Right atrium auricular region (tissue), 2 donors: ENCODE measurements at regions not wholly inside any gene's neighbourhood (a gene's known extent, or its start where the extent isn't known, plus 50 kb on each side); places are given as distances from the start of the nearest gene placed in this dataset.

Experiments
- DNase-seq: peaks from one replicate; pipeline ENCODE4 v3.0.0-alpha.2; 2019; ENCODE audit warnings: low spot score
- H3K27ac ChIP-seq, 2 donors: fragments of 200-600 bp; sonication (generic); 1 replicate in 1 of 2; 2 replicates in 1 of 2; pipeline ENCODE4 v1.5.1; 2016 to 2019
- H3K27me3 ChIP-seq, 2 donors: fragments of 200-600 bp; sonication (generic); one replicate each; pipeline versions ENCODE4 v1.5.1 to v1.6.0; 2017 to 2019
- H3K36me3 ChIP-seq: fragments of 200-600 bp; sonication (generic); one replicate; pipeline ENCODE4 v1.5.1; 2016
- H3K4me1 ChIP-seq, 2 donors: fragments of 200-600 bp; sonication (generic); one replicate each; pipeline versions ENCODE4 v1.5.1 to v1.6.0; 2017 to 2019
- H3K4me3 ChIP-seq, 2 donors: fragments of 200-600 bp; sonication (generic); 1 replicate in 1 of 2; 2 replicates in 1 of 2; pipeline ENCODE4 v1.5.1; 2017 to 2019; ENCODE audit warnings: mild to moderate bottlenecking in 1 of 2, moderate library complexity in 1 of 2
- H3K9me3 ChIP-seq, 2 donors: fragments of 200-600 bp; sonication (generic); one replicate each; pipeline ENCODE4 v1.5.1; 2019
- CTCF ChIP-seq, 2 donors: fragments of 200-600 bp; sonication (generic); IDR thresholded peaks; one replicate each; pipeline ENCODE4 v1.5.1; 2019; ENCODE audit warnings: antibody characterized with exemption in 2 of 2

GRCh38 chr2:21571686-21572085 is 447.9 kb downstream of the TDRD15 start:
- no peaks in the 10 kb centered on the region for H3K36me3 ChIP-seq
- no peaks in the 10 kb centered on the region for H3K27me3 ChIP-seq
- no peak for TF ChIP-seq CTCF (IDR thresholded peaks at IDR 0.05)
- H3K27ac ChIP-seq = no peak overlapping the region
- H3K4me1 ChIP-seq = no peaks in the 10 kb centered on the region
- DNase-seq = no peak
- H3K4me3 ChIP-seq = no peak overlapping the region
- no peaks in the 10 kb centered on the region for H3K9me3 ChIP-seq

GRCh38 chr2:21580391-21580790 is 456.6 kb downstream of the TDRD15 start:
- H3K27me3 ChIP-seq = no peaks in the 10 kb centered on the region
- H3K4me1 ChIP-seq = no peaks in the 10 kb centered on the region
- H3K36me3 ChIP-seq = no peaks in the 10 kb centered on the region
- no peaks in the 10 kb centered on the region for H3K9me3 ChIP-seq
- DNase-seq = no peak
- H3K27ac ChIP-seq = no peak overlapping the region
- no peak for TF ChIP-seq CTCF (IDR thresholded peaks at IDR 0.05)
- H3K4me3 ChIP-seq = no peak overlapping the region

GRCh38 chr2:21585881-21586280 is 462.1 kb downstream of the TDRD15 start:
- H3K4me3 ChIP-seq = no peak overlapping the region
- no peaks in the 10 kb centered on the region for H3K27me3 ChIP-seq
- DNase-seq = no peak
- H3K36me3 ChIP-seq = no peaks in the 10 kb centered on the region
- no peak for TF ChIP-seq CTCF (IDR thresholded peaks at IDR 0.05)
- H3K27ac ChIP-seq = no peak overlapping the region
- H3K9me3 ChIP-seq = no peaks in the 10 kb centered on the region
- H3K4me1 ChIP-seq = no peaks in the 10 kb centered on the region

GRCh38 chr2:21590026-21590690 is 466.4 kb downstream of the TDRD15 start:
- H3K9me3 ChIP-seq = no peaks in the 10 kb centered on the region
- H3K4me1 ChIP-seq = no peaks in the 10 kb centered on the region
- H3K4me3 ChIP-seq = no peak overlapping the region
- TF ChIP-seq CTCF (IDR thresholded peaks at IDR 0.05) = no peak
- no peak overlapping the region for H3K27ac ChIP-seq
- no peaks in the 10 kb centered on the region for H3K27me3 ChIP-seq
- DNase-seq = no peak
- H3K36me3 ChIP-seq = no peaks in the 10 kb centered on the region

- no peak for TF ChIP-seq CTCF (IDR thresholded peaks at IDR 0.05)
- Histone ChIP-seq H3K4me1 (no peaks in the 10 kb centered on the region), H3K27me3 (no peaks in the 10 kb centered on the region), H3K27ac (no peak overlapping the region), H3K36me3 (no peaks in the 10 kb centered on the region), H3K9me3 (no peaks in the 10 kb centered on the region), H3K4me3 (no peak overlapping the region)
- no peak for DNase-seq
These were observed 468.2 kb downstream of the TDRD15 start for GRCh38 chr2:21591926-21592325.

- H3K36me3 ChIP-seq = no peaks in the 10 kb centered on the region
- no peak for TF ChIP-seq CTCF (IDR thresholded peaks at IDR 0.05)
- no peak overlapping the region for H3K4me3 ChIP-seq
- no peak overlapping the region for H3K27ac ChIP-seq
- H3K9me3 ChIP-seq = no peaks in the 10 kb centered on the region
- H3K4me1 ChIP-seq = no peaks in the 10 kb centered on the region
- no peaks in the 10 kb centered on the region for H3K27me3 ChIP-seq
- DNase-seq = no peak
These were observed 475.6 kb downstream of the TDRD15 start for GRCh38 chr2:21599417-21599816.
